DND-41 (cell line): ENCODE measurements at regions not wholly inside any gene's neighbourhood (a gene's known extent, or its start where the extent isn't known, plus 50 kb on each side); places are given as distances from the start of the nearest gene placed in this dataset.

ENCODE experiments used
- ATAC-seq: fragments of 200-7000 bp; cut with Tn5 transposase; 3 replicates; pipeline ENCODE4 v1.9.1; 2021; ENCODE audit warnings: low read depth; ENCODE audit not compliant: insufficient read depth
- DNase-seq: peaks from one replicate; pipeline ENCODE4 v3.0.0-alpha.2; 2020
- H2AFZ ChIP-seq: 2 replicates; pipeline ENCODE4 v1.6.0; 2012; ENCODE audit warnings: low read depth, low read length
- H3K27ac ChIP-seq: 2 replicates; pipeline ENCODE4 v1.5.1; 2012; ENCODE audit warnings: low read length, inconsistent platforms
- H3K27me3 ChIP-seq: fragments of 200-600 bp; sonication (generic); 2 replicates; pipeline ENCODE4 v1.6.0; 2012; ENCODE audit warnings: low read length, mild to moderate bottlenecking, inconsistent platforms; ENCODE audit not compliant: insufficient read depth, poor library complexity
- H3K36me3 ChIP-seq: 2 replicates; pipeline ENCODE4 v1.5.1; 2012; ENCODE audit warnings: low read length, inconsistent platforms; ENCODE audit not compliant: insufficient read depth
- H3K4me1 ChIP-seq: 2 replicates; pipeline ENCODE4 v1.5.1; 2012; ENCODE audit warnings: mild to moderate bottlenecking, low read length; ENCODE audit not compliant: insufficient read depth
- H3K4me2 ChIP-seq: 2 replicates; pipeline ENCODE4 v1.6.0; 2012; ENCODE audit warnings: mild to moderate bottlenecking, moderate library complexity, low read length, inconsistent platforms; ENCODE audit not compliant: insufficient read depth
- H3K4me3 ChIP-seq, 2 experiments: fragments of 200-600 bp in 1 of 2; shearing (Covaris generic) in 1 of 2; 2 replicates each; pipeline ENCODE4 v1.5.1; 2012 to 2016; ENCODE audit warnings: inconsistent platforms in 2 of 2, low read length in 2 of 2, mild to moderate bottlenecking in 2 of 2, low read depth in 1 of 2, moderate library complexity in 1 of 2
- H3K79me2 ChIP-seq: 2 replicates; pipeline ENCODE4 v1.6.0; 2012; ENCODE audit warnings: low read length, inconsistent platforms; ENCODE audit not compliant: insufficient read depth
- H3K9ac ChIP-seq: 2 replicates; pipeline ENCODE4 v1.6.0; 2012; ENCODE audit warnings: low read depth, mild to moderate bottlenecking, inconsistent platforms, low read length, moderate library complexity
- H3K9me3 ChIP-seq: 2 replicates; pipeline ENCODE4 v1.5.1; 2012; ENCODE audit warnings: low read length, moderate library complexity, mild to moderate bottlenecking, inconsistent platforms; ENCODE audit not compliant: insufficient read depth, severe bottlenecking
- H4K20me1 ChIP-seq: 2 replicates; pipeline ENCODE4 v1.6.0; 2012; ENCODE audit warnings: low read length; ENCODE audit not compliant: insufficient read depth
- EZH2 ChIP-seq: IDR thresholded peaks from 3 replicates; pipeline ENCODE4 v1.6.1; 2012; ENCODE audit warnings: borderline replicate concordance, low read depth, mild to moderate bottlenecking, moderate library complexity, low read length, inconsistent platforms; ENCODE audit not compliant: severe bottlenecking
- TF ChIP-seq, protein P1 (sequence below): IDR thresholded peaks from 2 replicates; pipeline ENCODE4 v1.5.1; 2012; ENCODE audit warnings: borderline replicate concordance, low read length, moderate library complexity, mild to moderate bottlenecking; ENCODE audit not compliant: poor library complexity, severe bottlenecking; ENCODE audit errors: extremely low read depth

DNA sequence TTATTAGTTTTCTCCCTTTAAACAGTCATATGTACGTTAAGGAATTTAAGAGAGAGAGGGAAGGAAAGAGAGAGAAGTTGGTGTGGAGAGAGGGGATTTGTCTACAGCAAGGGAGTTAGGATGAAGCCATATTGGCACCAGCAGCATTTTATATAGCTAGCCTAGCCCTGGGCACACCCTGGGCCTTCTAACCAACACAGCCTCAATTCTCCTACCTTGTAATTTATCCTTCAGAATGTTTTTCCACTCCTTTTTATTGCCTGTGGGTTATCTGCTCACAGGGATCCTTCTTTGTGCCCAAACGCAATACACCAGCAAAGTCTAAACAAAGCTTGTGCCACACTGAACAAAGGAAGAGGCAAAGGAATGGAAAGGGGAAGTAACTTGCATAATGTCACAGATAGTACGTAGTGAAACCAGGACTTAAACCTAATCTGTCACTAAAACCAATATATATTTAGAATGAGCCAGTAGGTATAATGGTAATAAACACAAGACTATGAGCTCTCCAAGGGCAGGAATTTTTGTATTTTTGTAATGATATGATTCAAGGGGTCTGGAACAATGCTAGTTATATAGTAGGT, 613.8 kb upstream of the TENM4 start:
- H3K9ac ChIP-seq = no peak overlapping the region
- no peak overlapping the region for H2AFZ ChIP-seq
- ATAC-seq (no peak), DNase-seq (no peak)
- TF ChIP-seq, protein P1, sequence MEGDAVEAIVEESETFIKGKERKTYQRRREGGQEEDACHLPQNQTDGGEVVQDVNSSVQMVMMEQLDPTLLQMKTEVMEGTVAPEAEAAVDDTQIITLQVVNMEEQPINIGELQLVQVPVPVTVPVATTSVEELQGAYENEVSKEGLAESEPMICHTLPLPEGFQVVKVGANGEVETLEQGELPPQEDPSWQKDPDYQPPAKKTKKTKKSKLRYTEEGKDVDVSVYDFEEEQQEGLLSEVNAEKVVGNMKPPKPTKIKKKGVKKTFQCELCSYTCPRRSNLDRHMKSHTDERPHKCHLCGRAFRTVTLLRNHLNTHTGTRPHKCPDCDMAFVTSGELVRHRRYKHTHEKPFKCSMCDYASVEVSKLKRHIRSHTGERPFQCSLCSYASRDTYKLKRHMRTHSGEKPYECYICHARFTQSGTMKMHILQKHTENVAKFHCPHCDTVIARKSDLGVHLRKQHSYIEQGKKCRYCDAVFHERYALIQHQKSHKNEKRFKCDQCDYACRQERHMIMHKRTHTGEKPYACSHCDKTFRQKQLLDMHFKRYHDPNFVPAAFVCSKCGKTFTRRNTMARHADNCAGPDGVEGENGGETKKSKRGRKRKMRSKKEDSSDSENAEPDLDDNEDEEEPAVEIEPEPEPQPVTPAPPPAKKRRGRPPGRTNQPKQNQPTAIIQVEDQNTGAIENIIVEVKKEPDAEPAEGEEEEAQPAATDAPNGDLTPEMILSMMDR = no peak
- TF ChIP-seq EZH2 = no peak
- H3K36me3 ChIP-seq = no peaks in the 10 kb centered on the region
- H3K27ac ChIP-seq = no peak overlapping the region
- no peak overlapping the region for H3K4me2 ChIP-seq
- H3K9me3 ChIP-seq = no peaks in the 10 kb centered on the region
- H4K20me1 ChIP-seq = no peaks in the 10 kb centered on the region
- H3K79me2 ChIP-seq = no peaks in the 10 kb centered on the region
- H3K4me3 ChIP-seq = no peak overlapping the region
- H3K27me3 ChIP-seq = no peaks in the 10 kb centered on the region
- H3K4me1 ChIP-seq = no peaks in the 10 kb centered on the region

DNA sequence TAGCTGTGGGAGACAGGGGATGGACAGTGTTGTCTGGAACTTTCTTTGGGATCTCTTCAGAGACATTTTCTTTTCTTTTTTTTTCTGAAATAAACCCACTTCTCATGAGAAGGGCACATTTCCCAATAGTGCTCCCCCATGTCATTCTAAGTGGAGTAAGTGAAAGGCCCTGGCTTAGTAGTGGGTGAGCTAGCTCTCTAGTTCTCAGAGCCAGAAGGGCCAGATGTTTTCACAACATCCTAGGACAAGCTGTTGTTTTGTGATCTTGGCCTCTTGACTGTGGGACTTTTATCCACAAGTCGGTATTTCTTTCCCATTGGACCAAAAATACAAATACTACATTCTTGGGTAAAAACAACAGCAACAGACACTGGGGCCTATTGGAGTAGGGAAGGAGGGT, 607.7 kb upstream of the TENM4 start:
- DNase-seq = no peak

DNA sequence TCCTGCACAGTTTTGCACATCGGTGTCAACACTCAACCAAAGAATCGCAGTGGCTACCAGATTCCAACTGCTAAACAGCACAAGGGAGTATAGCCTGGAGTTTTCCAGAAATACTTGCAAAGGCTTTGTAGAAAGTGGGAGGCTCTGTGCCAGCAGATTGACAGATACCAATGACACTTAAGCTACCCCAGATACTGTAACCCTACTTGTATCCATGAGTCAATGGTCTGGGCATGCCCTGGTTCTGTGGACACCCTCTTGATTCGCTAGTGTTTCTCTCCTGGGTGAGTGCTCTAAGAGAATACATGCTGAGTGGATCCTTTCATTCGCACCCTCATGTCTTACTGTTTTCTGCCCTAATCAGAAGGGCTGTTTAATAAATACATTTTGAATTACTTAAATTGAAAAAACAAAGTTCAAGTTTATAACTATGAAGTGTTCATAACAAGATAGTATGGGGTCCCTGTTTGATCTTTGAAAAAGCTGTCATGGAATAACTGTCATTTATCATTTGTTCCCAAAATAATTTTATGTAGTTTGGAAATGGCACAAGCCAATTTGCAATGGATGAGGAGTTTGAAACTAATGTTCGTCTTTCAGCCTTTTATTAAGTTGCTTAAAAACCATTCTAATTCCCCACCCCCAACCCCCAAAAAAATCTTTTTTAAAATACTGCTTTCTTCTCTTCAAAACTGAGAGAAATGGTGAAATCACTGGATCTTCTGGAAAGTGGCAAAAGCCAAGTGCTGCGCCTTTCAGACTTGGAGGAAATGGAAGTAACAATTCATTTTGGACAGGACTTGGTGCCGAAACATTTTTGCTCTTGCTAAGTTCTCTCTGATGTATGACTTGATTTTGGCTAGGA, 600.5 kb upstream of the TENM4 start:
- ATAC-seq (no peak), DNase-seq (no peak)
- no peaks in the 10 kb centered on the region for H3K9me3 ChIP-seq
- no peaks in the 10 kb centered on the region for H3K36me3 ChIP-seq
- no peaks in the 10 kb centered on the region for H3K79me2 ChIP-seq
- H4K20me1 ChIP-seq = no peaks in the 10 kb centered on the region
- no peak overlapping the region for H3K9ac ChIP-seq
- H3K27ac ChIP-seq = no peak overlapping the region
- H2AFZ ChIP-seq = no peak overlapping the region
- no peak overlapping the region for H3K4me2 ChIP-seq
- no peaks in the 10 kb centered on the region for H3K4me1 ChIP-seq
- H3K4me3 ChIP-seq = no peak overlapping the region
- TF ChIP-seq, protein P1 = no peak
- no peak for TF ChIP-seq EZH2
- H3K27me3 ChIP-seq = no peaks in the 10 kb centered on the region

More for the DNA sequence above, 607.7 kb upstream of the TENM4 start:
- H3K9ac ChIP-seq = no peak overlapping the region
- H3K4me1 ChIP-seq = no peaks in the 10 kb centered on the region
- no peaks in the 10 kb centered on the region for H3K79me2 ChIP-seq
- TF ChIP-seq, protein P1 = no peak
- TF ChIP-seq EZH2 = no peak
- H3K36me3 ChIP-seq = no peaks in the 10 kb centered on the region
- no peaks in the 10 kb centered on the region for H3K27me3 ChIP-seq
- no peak for ATAC-seq
- no peak overlapping the region for H2AFZ ChIP-seq
- no peaks in the 10 kb centered on the region for H3K9me3 ChIP-seq
- H3K4me3 ChIP-seq = no peak overlapping the region
- no peaks in the 10 kb centered on the region for H4K20me1 ChIP-seq
- no peak overlapping the region for H3K27ac ChIP-seq
- H3K4me2 ChIP-seq = no peak overlapping the region
